ENCODE measurements at regions not wholly inside any gene's neighbourhood (a gene's known extent, or its start where the extent isn't known, plus 50 kb on each side); places are given as distances from the start of the nearest gene placed in this dataset.
"Not testable (repeated sequence)": the region's sequence is repeated elsewhere in the genome, so short reads cannot be mapped to it uniquely, and the experiment has no call there.

- not testable (repeated sequence) for TF ChIP-seq CTCF, POLR2AphosphoS5, EP300, POLR2A (IDR thresholded peaks at IDR 0.05)
Observed at GRCh38 chr13:111702059-111702458, 364.9 kb upstream of the SOX1 start.

Data from stomach (tissue), 4 donors.